ENCODE measurements at regions not wholly inside any gene's neighbourhood (a gene's known extent, or its start where the extent isn't known, plus 50 kb on each side); places are given as distances from the start of the nearest gene placed in this dataset.
"Not testable (repeated sequence)": the region's sequence is repeated elsewhere in the genome, so short reads cannot be mapped to it uniquely, and the experiment has no call there.

- H3F3A ChIP-seq (ENCODE audit: low read length, unreplicated experiment) = no peaks in the 10 kb centered on the region
- H3K79me2 ChIP-seq (ENCODE audit: low read length) = no peaks in the 10 kb centered on the region
- CTCF ChIA-PET = no interaction called here
- H2AFZ ChIP-seq (ENCODE audit: low read length) = no peak overlapping the region
- DNase-seq (no peak), ATAC-seq (no peak)
- no peaks in the 10 kb centered on the region for H3K9me2 ChIP-seq (replicated peaks; ENCODE audit: low read length)
- POLR2A ChIA-PET (ENCODE audit: unreplicated experiment) = no interaction called here
- H3K9me3 ChIP-seq (ENCODE audit: low read length) = peaks cover 10% of the 10 kb centered on the region; the same call in 1 of the 2 replicates
- no peaks in the 10 kb centered on the region for H4K20me1 ChIP-seq (ENCODE audit: low read length)
- intact Hi-C loops (cut with micrococcal nuclease) = no loop called here
- H3K36me3 ChIP-seq (ENCODE audit: low read depth, low read length) = no peaks in the 10 kb centered on the region; the same call in 1 of the 2 replicates
- no peak for TF ChIP-seq EZH2 (IDR thresholded peaks at IDR 0.05; ENCODE audit: low read length, unreplicated experiment)
- TF ChIP-seq, protein P1, sequence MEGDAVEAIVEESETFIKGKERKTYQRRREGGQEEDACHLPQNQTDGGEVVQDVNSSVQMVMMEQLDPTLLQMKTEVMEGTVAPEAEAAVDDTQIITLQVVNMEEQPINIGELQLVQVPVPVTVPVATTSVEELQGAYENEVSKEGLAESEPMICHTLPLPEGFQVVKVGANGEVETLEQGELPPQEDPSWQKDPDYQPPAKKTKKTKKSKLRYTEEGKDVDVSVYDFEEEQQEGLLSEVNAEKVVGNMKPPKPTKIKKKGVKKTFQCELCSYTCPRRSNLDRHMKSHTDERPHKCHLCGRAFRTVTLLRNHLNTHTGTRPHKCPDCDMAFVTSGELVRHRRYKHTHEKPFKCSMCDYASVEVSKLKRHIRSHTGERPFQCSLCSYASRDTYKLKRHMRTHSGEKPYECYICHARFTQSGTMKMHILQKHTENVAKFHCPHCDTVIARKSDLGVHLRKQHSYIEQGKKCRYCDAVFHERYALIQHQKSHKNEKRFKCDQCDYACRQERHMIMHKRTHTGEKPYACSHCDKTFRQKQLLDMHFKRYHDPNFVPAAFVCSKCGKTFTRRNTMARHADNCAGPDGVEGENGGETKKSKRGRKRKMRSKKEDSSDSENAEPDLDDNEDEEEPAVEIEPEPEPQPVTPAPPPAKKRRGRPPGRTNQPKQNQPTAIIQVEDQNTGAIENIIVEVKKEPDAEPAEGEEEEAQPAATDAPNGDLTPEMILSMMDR (conservative IDR thresholded peaks at IDR 0.05; ENCODE audit: low read depth, low read length) = no peak
- no peak for TF ChIP-seq EZH2phosphoT487 (IDR thresholded peaks at IDR 0.05; ENCODE audit: borderline replicate concordance, low read length)
- H3K27me3 ChIP-seq (ENCODE audit: low read length) = no peaks in the 10 kb centered on the region
- no peak overlapping the region for H3K4me3 ChIP-seq (ENCODE audit: low read length)
- H3K9ac ChIP-seq (ENCODE audit: low read length) = no peak overlapping the region
- no peaks in the 10 kb centered on the region for H3K4me1 ChIP-seq (ENCODE audit: insufficient read depth, low read length)
- no peak overlapping the region for H3K27ac ChIP-seq (ENCODE audit: low read length)
- H3K4me2 ChIP-seq (ENCODE audit: low read length) = no peak overlapping the region
- BruUV-seq (replicated peaks) = no TSS peak
Measured at GRCh38 chr5:173391031-173391430, 62.8 kb upstream of the STC2 start.

GRCh38 chr5:173387293-173387692, 59.1 kb upstream of the STC2 start:
- H3K36me3 ChIP-seq (ENCODE audit: low read depth, low read length); H3K9me3 ChIP-seq (ENCODE audit: low read length); intact Hi-C loops (cut with micrococcal nuclease); H3K9ac ChIP-seq (ENCODE audit: low read length); BruUV-seq (replicated peaks); H3K27ac ChIP-seq (ENCODE audit: low read length); POLR2A ChIA-PET (ENCODE audit: unreplicated experiment); H3K27me3 ChIP-seq (ENCODE audit: low read length); H3F3A ChIP-seq (ENCODE audit: low read length, unreplicated experiment); H3K4me2 ChIP-seq (ENCODE audit: low read length); DNase-seq; CTCF ChIA-PET; H3K4me1 ChIP-seq (ENCODE audit: insufficient read depth, low read length); H2AFZ ChIP-seq (ENCODE audit: low read length); H3K4me3 ChIP-seq (ENCODE audit: low read length); H3K79me2 ChIP-seq (ENCODE audit: low read length); H3K9me2 ChIP-seq (replicated peaks; ENCODE audit: low read length); ATAC-seq; H4K20me1 ChIP-seq (ENCODE audit: low read length): not testable (repeated sequence)

DNA sequence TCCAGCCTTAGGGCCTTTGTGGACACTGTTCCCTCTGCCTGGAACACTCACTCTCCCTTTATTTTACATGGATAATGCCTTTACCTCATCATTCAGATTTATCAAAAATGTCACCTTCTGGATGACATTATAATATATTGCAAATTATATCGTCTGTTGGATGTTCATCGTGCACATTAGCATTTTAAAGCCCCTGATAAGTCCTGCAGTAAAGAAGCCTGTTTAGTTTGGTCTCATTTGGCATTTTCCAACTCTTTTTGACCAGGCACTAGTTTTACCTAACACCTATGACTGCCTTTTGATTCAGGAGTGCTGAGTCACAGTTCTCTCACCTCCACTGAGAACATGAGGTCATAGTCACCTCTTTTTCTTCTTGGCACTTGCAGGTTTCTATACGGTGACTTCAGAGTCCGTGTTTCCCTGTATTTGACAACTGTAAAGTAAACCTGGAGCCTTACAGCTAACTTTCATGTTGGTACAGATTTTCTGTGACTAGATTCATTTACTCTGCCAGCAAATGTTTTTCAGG, 57.7 kb upstream of the STC2 start:
- no peak overlapping the region for H3K4me2 ChIP-seq (ENCODE audit: low read length)
- TF ChIP-seq, protein P1 (conservative IDR thresholded peaks at IDR 0.05; ENCODE audit: low read depth, low read length) = no peak
- TF ChIP-seq EZH2 (IDR thresholded peaks at IDR 0.05; ENCODE audit: low read length, unreplicated experiment) (no peak), EZH2phosphoT487 (IDR thresholded peaks at IDR 0.05; ENCODE audit: borderline replicate concordance, low read length) (no peak)
- DNase-seq (peak; percentile 16), ATAC-seq (no peak; the same call in 1 of the 2 replicates)
- BruUV-seq (replicated peaks) = no TSS peak
- no peaks in the 10 kb centered on the region for H3K9me3 ChIP-seq (ENCODE audit: low read length)
- intact Hi-C loops (cut with micrococcal nuclease) = no loop called here
- no peaks in the 10 kb centered on the region for H3K79me2 ChIP-seq (ENCODE audit: low read length)
- no peaks in the 10 kb centered on the region for H3K36me3 ChIP-seq (ENCODE audit: low read depth, low read length)
- H2AFZ ChIP-seq (ENCODE audit: low read length) = no peak overlapping the region
- no peaks in the 10 kb centered on the region for H4K20me1 ChIP-seq (ENCODE audit: low read length)
- no peaks in the 10 kb centered on the region for H3K9me2 ChIP-seq (replicated peaks; ENCODE audit: low read length)
- no peaks in the 10 kb centered on the region for H3K4me1 ChIP-seq (ENCODE audit: insufficient read depth, low read length)
- H3K27ac ChIP-seq (ENCODE audit: low read length) = no peak overlapping the region
- no peak overlapping the region for H3K4me3 ChIP-seq (ENCODE audit: low read length)
- ChIA-PET POLR2A (ENCODE audit: unreplicated experiment) (interaction anchor here (0.5 kb wide), 1 partner anchor 86 kb away, joined by 3 read pairs; no protein-coding TSS in a partner anchor), CTCF (no interaction called here)
- no peaks in the 10 kb centered on the region for H3F3A ChIP-seq (ENCODE audit: low read length, unreplicated experiment)
- no peak overlapping the region for H3K9ac ChIP-seq (ENCODE audit: low read length)
- 0 out of 2 replicates have a peak, but pooled peaks cover under 1% of the 10 kb centered on the region for H3K27me3 ChIP-seq (ENCODE audit: low read length)

Measured in PC-3 (cell line).